ENCODE measurements at regions not wholly inside any gene's neighbourhood (a gene's known extent, or its start where the extent isn't known, plus 50 kb on each side); places are given as distances from the start of the nearest gene placed in this dataset.

GRCh38 chr4:38203609-38204008 lies 243.4 kb downstream of the PTTG2 start:
- no peak for DNase-seq (ENCODE audit: low spot score)
- Mint-ChIP-seq H3K4me3 (no peak overlapping the region), H3K27me3 (ENCODE audit: low read depth) (no peaks in the 10 kb centered on the region), H3K4me1 (no peaks in the 10 kb centered on the region), H3K36me3 (no peaks in the 10 kb centered on the region), H3K9me3 (peaks cover 8% of the 10 kb centered on the region), H3K27ac (no peak overlapping the region)
- ChIA-PET CTCF (interaction anchor here (0.7 to 1.4 kb wide), 2 partner anchors 19 to 24 kb away, joined by 3 to 4 read pairs; no protein-coding TSS in a partner anchor), POLR2A (no interaction called here)
- no peak for ATAC-seq
- no peak for TF ChIP-seq SOX15 (CRISPR knock-in tag; IDR thresholded peaks at IDR 0.05)
- no peak for TF ChIP-seq GTF2I (CRISPR knock-in tag; conservative IDR thresholded peaks at IDR 0.05)
- TF ChIP-seq FOXJ3 (CRISPR knock-in tag; IDR thresholded peaks at IDR 0.05; ENCODE audit: borderline replicate concordance), result no peak
- TF ChIP-seq ZBTB21 (CRISPR knock-in tag; IDR thresholded peaks at IDR 0.05; ENCODE audit: borderline replicate concordance), result no peak
- TF ChIP-seq E2F5 (CRISPR knock-in tag; IDR thresholded peaks at IDR 0.05), result no peak
- TF ChIP-seq PREB (CRISPR knock-in tag; IDR thresholded peaks at IDR 0.05; ENCODE audit: borderline replicate concordance), result no peak
- no peak for TF ChIP-seq ATF6 (CRISPR knock-in tag; IDR thresholded peaks at IDR 0.05)
- TF ChIP-seq SP1 (CRISPR knock-in tag; conservative IDR thresholded peaks at IDR 0.05), result no peak
- TF ChIP-seq ZMAT4 (CRISPR knock-in tag; IDR thresholded peaks at IDR 0.05), result no peak
- TF ChIP-seq AR (CRISPR knock-in tag; IDR thresholded peaks at IDR 0.05), result no peak
- TF ChIP-seq FOXP1 (CRISPR knock-in tag; IDR thresholded peaks at IDR 0.05; ENCODE audit: borderline replicate concordance), result no peak
- TF ChIP-seq ATF1 (CRISPR knock-in tag; IDR thresholded peaks at IDR 0.05), result no peak
- no peak for TF ChIP-seq TP53 (CRISPR knock-in tag; IDR thresholded peaks at IDR 0.05)

- DNase-seq (ENCODE audit: low spot score) (no peak), ATAC-seq (no peak)
- no peaks in the 10 kb centered on the region for H3K27me3 Mint-ChIP-seq (ENCODE audit: low read depth)
- H3K4me3 Mint-ChIP-seq, result no peak overlapping the region
- H3K36me3 Mint-ChIP-seq, result no peaks in the 10 kb centered on the region
- POLR2A ChIA-PET, result no interaction called here
- H3K27ac Mint-ChIP-seq, result no peak overlapping the region
- CTCF ChIA-PET, result interaction anchor here (0.7 to 2.0 kb wide), 3 partner anchors 20 to 25 kb away, joined by 3 to 5 read pairs (median 4); no protein-coding TSS in a partner anchor
- TF ChIP-seq ESRRA (CRISPR knock-in tag; IDR thresholded peaks at IDR 0.05; ENCODE audit: borderline replicate concordance), result no peak
- TF ChIP-seq NFE2L1 (CRISPR knock-in tag; IDR thresholded peaks at IDR 0.05), result no peak
- peaks cover 8% of the 10 kb centered on the region for H3K9me3 Mint-ChIP-seq
- no peaks in the 10 kb centered on the region for H3K4me1 Mint-ChIP-seq
Measured at GRCh38 chr4:38204339-38205035, 244.3 kb downstream of the PTTG2 start.
